ENCODE measurements at regions not wholly inside any gene's neighbourhood (a gene's known extent, or its start where the extent isn't known, plus 50 kb on each side); places are given as distances from the start of the nearest gene placed in this dataset.

- no peaks in the 10 kb centered on the region for H3K36me3 ChIP-seq
- no peaks in the 10 kb centered on the region for H3K4me1 ChIP-seq (ENCODE audit: low read depth)
- no peak overlapping the region for H3K27ac ChIP-seq
- no peak overlapping the region for H3K4me3 ChIP-seq
- no peaks in the 10 kb centered on the region for H3K27me3 ChIP-seq
- H3K9me3 ChIP-seq (ENCODE audit: low read depth): no peaks in the 10 kb centered on the region
- TF ChIP-seq CTCF (IDR thresholded peaks at IDR 0.05; ENCODE audit: low read depth, low read length): no peak
- DNase-seq (ENCODE audit: low read depth in 1 of 2, low spot score in 1 of 2): no peak
Observed at GRCh38 chr6:170107606-170108222, 183.2 kb downstream of the DLL1 start.

DNA sequence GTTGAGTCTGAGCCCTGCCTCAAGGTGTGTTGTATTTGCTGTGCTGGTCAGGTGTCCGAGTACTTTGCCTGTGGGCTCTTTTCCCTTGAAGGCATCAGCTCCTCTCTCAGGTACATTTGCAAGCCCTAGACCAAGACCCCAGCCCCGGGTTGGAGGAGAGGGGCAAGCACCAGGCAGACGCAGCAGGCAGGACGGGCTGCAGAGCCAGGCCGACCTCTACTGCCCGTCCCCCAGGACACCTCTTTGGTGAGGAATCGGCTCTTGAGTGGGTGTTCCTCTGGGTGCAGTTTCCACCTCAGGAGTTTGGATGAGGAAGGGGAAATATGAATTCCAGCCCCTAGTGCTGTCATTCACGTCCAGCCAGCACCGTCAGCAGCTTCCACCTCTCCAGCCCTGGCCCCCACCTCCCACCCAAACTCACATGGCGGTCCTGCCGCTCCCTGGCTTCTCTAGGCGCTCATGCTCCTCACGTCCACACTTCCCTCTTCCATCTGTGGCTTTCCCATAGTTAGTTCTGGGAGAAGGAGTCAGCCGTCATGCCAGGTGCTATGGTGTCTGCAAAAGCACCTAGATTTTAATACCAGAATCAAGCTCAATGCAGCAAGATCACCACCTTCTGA lies 183.9 kb downstream of the DLL1 start:
- no peak for TF ChIP-seq CTCF (IDR thresholded peaks at IDR 0.05; ENCODE audit: low read depth, low read length)
- Histone ChIP-seq H3K4me3 (no peak overlapping the region), H3K36me3 (no peaks in the 10 kb centered on the region), H3K4me1 (ENCODE audit: low read depth) (no peaks in the 10 kb centered on the region), H3K9me3 (ENCODE audit: low read depth) (no peaks in the 10 kb centered on the region), H3K27ac (no peak overlapping the region), H3K27me3 (no peaks in the 10 kb centered on the region)
- DNase-seq (ENCODE audit: low read depth in 1 of 2, low spot score in 1 of 2): no peak

DNA sequence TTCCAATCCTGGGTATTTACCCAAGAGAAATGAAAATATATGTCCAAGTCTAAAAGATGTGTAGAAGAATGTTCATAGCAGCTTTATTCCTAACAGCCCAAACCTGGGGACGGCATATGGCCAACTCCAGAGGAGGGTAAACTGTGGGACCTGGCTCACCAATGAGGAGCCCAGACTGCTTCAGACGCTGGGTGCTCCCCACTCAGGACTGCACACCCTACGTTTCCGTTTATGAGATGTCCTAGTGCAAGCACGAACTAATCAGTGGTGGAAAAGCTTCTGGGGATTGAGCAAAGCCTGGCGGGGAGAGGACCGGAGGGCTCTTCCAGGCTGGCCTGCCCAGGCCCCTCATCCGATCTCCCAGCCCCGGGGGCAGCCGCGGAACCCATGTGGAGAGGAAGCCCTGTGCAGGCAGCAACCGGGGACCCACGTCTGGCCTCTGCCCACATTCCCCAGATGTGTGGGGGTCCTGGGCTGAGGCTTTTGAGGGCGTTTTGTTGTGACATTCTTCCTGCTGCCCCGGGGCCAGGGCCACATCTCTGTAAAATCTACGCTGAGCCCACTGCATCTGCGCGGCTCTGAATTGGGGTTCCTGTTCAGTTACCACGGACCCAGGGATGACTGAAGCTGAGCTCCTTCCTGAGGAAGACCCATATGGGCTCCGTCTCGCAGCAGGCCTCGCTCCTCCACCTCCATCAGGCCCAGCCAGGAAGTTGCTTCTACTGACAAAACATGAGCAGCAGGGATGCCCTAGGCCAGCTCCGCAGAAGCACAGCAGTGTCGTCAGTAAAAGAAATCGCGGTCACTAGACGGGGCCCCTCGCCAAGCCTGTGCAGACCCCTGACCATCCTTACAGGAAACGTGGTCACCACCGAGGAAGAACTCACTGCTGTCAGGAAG lies 188.0 kb downstream of the DLL1 start:
- no peaks in the 10 kb centered on the region for H3K4me1 ChIP-seq (ENCODE audit: low read depth)
- no peaks in the 10 kb centered on the region for H3K27me3 ChIP-seq
- H3K9me3 ChIP-seq (ENCODE audit: low read depth): no peaks in the 10 kb centered on the region
- no peak overlapping the region for H3K4me3 ChIP-seq
- no peak for DNase-seq (ENCODE audit: low read depth in 1 of 2, low spot score in 1 of 2)
- H3K27ac ChIP-seq: no peak overlapping the region
- TF ChIP-seq CTCF (IDR thresholded peaks at IDR 0.05; ENCODE audit: low read depth, low read length): no peak
- no peaks in the 10 kb centered on the region for H3K36me3 ChIP-seq

- DNase-seq (ENCODE audit: low read depth in 1 of 2, low spot score in 1 of 2): no peak
- TF ChIP-seq CTCF (IDR thresholded peaks at IDR 0.05; ENCODE audit: low read depth, low read length): no peak
- no peaks in the 10 kb centered on the region for H3K9me3 ChIP-seq (ENCODE audit: low read depth)
- no peak overlapping the region for H3K4me3 ChIP-seq
- H3K27ac ChIP-seq: no peak overlapping the region
- no peaks in the 10 kb centered on the region for H3K27me3 ChIP-seq
- H3K4me1 ChIP-seq (ENCODE audit: low read depth): peaks cover 7% of the 10 kb centered on the region
- no peaks in the 10 kb centered on the region for H3K36me3 ChIP-seq
Observed at GRCh38 chr6:170102038-170102437, 188.8 kb downstream of the DLL1 start.

GRCh38 chr6:170101281-170102035 lies 189.4 kb downstream of the DLL1 start:
- H3K27ac ChIP-seq: no peak overlapping the region
- no peak for DNase-seq (ENCODE audit: low read depth in 1 of 2, low spot score in 1 of 2)
- peaks cover 13% of the 10 kb centered on the region for H3K4me1 ChIP-seq (ENCODE audit: low read depth)
- no peaks in the 10 kb centered on the region for H3K36me3 ChIP-seq
- no peaks in the 10 kb centered on the region for H3K9me3 ChIP-seq (ENCODE audit: low read depth)
- no peak overlapping the region for H3K4me3 ChIP-seq
- H3K27me3 ChIP-seq: no peaks in the 10 kb centered on the region
- TF ChIP-seq CTCF (IDR thresholded peaks at IDR 0.05; ENCODE audit: low read depth, low read length): no peak
